ENCODE measurements at regions not wholly inside any gene's neighbourhood (a gene's known extent, or its start where the extent isn't known, plus 50 kb on each side); places are given as distances from the start of the nearest gene placed in this dataset.

- DNase-seq (ENCODE audit: low spot score): no peak
Observed at GRCh38 chr7:140242057-140243031, 65.6 kb upstream of the KDM7A start.

- DNase-seq (ENCODE audit: low spot score): no peak
Observed at GRCh38 chr7:140239653-140239935, 62.8 kb upstream of the KDM7A start.

- no peak for DNase-seq (ENCODE audit: low spot score)
Observed at GRCh38 chr7:140238778-140239652, 62.2 kb upstream of the KDM7A start.

- no peak for DNase-seq (ENCODE audit: low spot score)
Observed at GRCh38 chr7:140237390-140237789, 60.6 kb upstream of the KDM7A start.

- DNase-seq (ENCODE audit: low spot score): no peak
Observed at GRCh38 chr7:140236626-140237025, 59.8 kb upstream of the KDM7A start.

GRCh38 chr7:140235114-140235513, 58.3 kb upstream of the KDM7A start:
- DNase-seq (ENCODE audit: low spot score): no peak

- no peak for DNase-seq (ENCODE audit: low spot score)
Observed at GRCh38 chr7:140232957-140233917, 56.5 kb upstream of the KDM7A start.

GRCh38 chr7:140231771-140232491, 55.1 kb upstream of the KDM7A start:
- no peak for DNase-seq (ENCODE audit: low spot score)

- no peak for DNase-seq (ENCODE audit: low spot score)
Observed at GRCh38 chr7:140230861-140231770, 54.3 kb upstream of the KDM7A start.

- no peak for DNase-seq (ENCODE audit: low spot score)
Observed at GRCh38 chr7:140230516-140230860, 53.7 kb upstream of the KDM7A start.

GRCh38 chr7:140229591-140230515, 53.1 kb upstream of the KDM7A start:
- no peak for DNase-seq (ENCODE audit: low spot score)

- no peak for DNase-seq (ENCODE audit: low spot score)
Observed at GRCh38 chr7:140229101-140229525, 52.3 kb upstream of the KDM7A start.
